ENCODE measurements at regions not wholly inside any gene's neighbourhood (a gene's known extent, or its start where the extent isn't known, plus 50 kb on each side); places are given as distances from the start of the nearest gene placed in this dataset.

DNA sequence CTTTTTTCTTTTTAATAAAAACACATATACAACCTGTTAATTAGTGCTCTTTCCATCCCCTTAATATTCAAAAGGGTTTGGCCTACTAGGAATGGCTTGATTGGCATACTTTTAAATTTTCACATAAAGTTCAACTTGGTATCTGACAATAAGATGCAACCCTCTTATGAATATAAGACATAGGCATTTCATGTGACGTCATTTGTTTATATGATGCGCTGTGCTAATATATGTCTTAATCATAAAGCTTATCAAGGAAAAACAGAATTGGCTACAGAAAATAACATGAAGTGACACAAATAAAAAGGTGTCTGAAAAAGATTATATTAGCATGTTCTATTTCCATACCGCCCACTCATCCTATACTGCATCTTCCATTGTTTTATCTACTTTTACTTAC is 1642.4 kb downstream of the EFNA5 start:
- no peak for TF ChIP-seq EP300 (IDR thresholded peaks at IDR 0.05)
- H3K27ac ChIP-seq = no peak overlapping the region
- H3K4me3 ChIP-seq = no peak overlapping the region
- H3K36me3 ChIP-seq = no peaks in the 10 kb centered on the region
- 63 to 66% methylated on average over 3 of the region's 3 CpGs for WGBS, 2 donors
- ATAC-seq (ENCODE audit: low FRiP score in 2 of 2) (no peak), DNase-seq (no peak)
- H3K27me3 ChIP-seq = no peaks in the 10 kb centered on the region
- no peaks in the 10 kb centered on the region for H3K4me1 ChIP-seq
- H3K9me3 ChIP-seq = no peaks in the 10 kb centered on the region

DNA sequence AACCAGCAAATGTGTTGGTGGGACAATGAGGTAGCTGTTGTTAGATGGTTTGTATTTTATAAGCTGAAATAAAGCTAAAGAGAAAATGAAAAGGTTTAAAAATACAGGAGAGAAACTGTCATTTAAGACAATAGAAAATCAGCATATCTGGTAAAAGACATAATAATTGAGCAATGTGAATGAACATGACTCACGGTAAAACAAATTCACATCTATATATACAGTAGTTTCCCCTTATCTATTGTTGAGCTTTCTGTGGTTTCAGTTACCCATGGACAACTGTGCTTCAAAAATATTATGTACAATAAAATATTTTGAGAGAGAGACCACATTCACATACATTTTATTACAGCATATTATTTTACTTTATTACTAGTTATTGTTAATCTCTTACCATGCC is 1649.8 kb downstream of the EFNA5 start:
- TF ChIP-seq EP300 (IDR thresholded peaks at IDR 0.05) (no peak), POLR2AphosphoS5 (IDR thresholded peaks at IDR 0.05) (no peak), POLR2A (IDR thresholded peaks at IDR 0.05) (no peak)
- TF ChIP-seq, protein P1, sequence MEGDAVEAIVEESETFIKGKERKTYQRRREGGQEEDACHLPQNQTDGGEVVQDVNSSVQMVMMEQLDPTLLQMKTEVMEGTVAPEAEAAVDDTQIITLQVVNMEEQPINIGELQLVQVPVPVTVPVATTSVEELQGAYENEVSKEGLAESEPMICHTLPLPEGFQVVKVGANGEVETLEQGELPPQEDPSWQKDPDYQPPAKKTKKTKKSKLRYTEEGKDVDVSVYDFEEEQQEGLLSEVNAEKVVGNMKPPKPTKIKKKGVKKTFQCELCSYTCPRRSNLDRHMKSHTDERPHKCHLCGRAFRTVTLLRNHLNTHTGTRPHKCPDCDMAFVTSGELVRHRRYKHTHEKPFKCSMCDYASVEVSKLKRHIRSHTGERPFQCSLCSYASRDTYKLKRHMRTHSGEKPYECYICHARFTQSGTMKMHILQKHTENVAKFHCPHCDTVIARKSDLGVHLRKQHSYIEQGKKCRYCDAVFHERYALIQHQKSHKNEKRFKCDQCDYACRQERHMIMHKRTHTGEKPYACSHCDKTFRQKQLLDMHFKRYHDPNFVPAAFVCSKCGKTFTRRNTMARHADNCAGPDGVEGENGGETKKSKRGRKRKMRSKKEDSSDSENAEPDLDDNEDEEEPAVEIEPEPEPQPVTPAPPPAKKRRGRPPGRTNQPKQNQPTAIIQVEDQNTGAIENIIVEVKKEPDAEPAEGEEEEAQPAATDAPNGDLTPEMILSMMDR (IDR thresholded peaks at IDR 0.05) = no peak
- no peak overlapping the region for H3K27ac ChIP-seq
- H3K9me3 ChIP-seq = no peaks in the 10 kb centered on the region
- no peaks in the 10 kb centered on the region for H3K36me3 ChIP-seq
- no peaks in the 10 kb centered on the region for H3K4me1 ChIP-seq
- ATAC-seq (ENCODE audit: low FRiP score in 2 of 2) (no peak), DNase-seq (no peak)
- 81 to 87% methylated on average over 1 of the region's 1 CpG for WGBS, 2 donors
- H3K27me3 ChIP-seq = no peaks in the 10 kb centered on the region
- no peak overlapping the region for H3K4me3 ChIP-seq

DNA sequence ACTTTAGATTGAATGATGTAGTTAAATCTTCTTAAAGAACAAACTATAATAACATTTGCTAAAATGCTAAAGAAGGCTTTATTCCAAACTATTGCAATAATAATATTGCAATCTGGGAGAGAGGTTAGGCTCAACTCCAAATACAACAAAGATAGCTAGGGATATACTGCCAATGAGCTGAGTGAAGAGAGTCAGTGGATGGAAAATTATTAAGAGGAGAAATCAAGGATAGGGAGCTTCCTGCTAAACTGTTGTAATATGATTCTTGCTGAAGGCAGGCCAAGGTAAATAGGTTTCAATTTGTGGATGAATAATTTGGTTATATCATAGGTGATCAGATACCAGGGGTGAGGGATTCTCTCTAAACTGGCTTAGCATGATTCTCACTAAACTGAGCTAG is 1651.5 kb downstream of the EFNA5 start:
- TF ChIP-seq POLR2AphosphoS5 (IDR thresholded peaks at IDR 0.05) (no peak), EP300 (IDR thresholded peaks at IDR 0.05) (no peak), POLR2A (IDR thresholded peaks at IDR 0.05) (no peak)
- TF ChIP-seq, protein P1 (IDR thresholded peaks at IDR 0.05) = no peak
- no peaks in the 10 kb centered on the region for H3K9me3 ChIP-seq
- DNase-seq (no peak), ATAC-seq (ENCODE audit: low FRiP score in 2 of 2) (no peak)
- no peak overlapping the region for H3K27ac ChIP-seq
- no peaks in the 10 kb centered on the region for H3K36me3 ChIP-seq
- no peaks in the 10 kb centered on the region for H3K27me3 ChIP-seq
- H3K4me3 ChIP-seq = no peak overlapping the region
- no peaks in the 10 kb centered on the region for H3K4me1 ChIP-seq

DNA sequence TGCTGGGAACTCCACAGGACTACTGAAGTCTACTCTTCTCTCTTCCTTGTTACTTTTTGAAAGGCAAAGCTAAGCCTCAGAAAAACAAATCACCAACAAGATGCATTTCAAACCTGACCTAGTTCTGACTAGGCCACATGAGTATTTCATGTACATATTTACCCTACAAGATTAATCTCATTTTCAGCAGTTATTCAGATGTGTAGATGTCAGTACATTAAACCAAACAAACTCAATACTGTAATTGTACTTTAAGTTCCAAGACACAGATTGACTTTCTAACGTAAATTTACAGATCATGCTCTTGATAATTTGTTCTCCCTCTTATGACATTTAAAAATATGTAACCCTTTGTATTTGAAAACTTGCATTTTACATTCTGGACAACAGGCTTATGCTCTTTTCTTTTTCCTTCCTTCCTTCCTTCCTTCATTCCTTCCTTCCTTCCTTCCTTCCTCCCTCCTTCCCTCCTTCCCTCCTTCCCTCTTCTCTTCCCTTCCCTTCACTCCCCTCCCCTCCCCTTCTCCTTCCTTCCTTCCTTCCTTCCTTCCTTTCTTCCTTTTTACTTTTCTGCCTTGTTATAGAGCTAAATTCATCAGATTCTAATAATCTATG is 1653.4 kb downstream of the EFNA5 start:
- H3K36me3 ChIP-seq = no peaks in the 10 kb centered on the region
- H3K27me3 ChIP-seq = no peaks in the 10 kb centered on the region
- ATAC-seq (ENCODE audit: low FRiP score in 2 of 2) (no peak), DNase-seq (no peak)
- no peaks in the 10 kb centered on the region for H3K4me1 ChIP-seq
- no peaks in the 10 kb centered on the region for H3K9me3 ChIP-seq
- H3K27ac ChIP-seq = no peak overlapping the region
- no peak overlapping the region for H3K4me3 ChIP-seq
- no peak for TF ChIP-seq EP300 (IDR thresholded peaks at IDR 0.05)
- TF ChIP-seq, protein P1 (IDR thresholded peaks at IDR 0.05) = no peak
- no peak for TF ChIP-seq POLR2AphosphoS5 (IDR thresholded peaks at IDR 0.05)
- no peak for TF ChIP-seq POLR2A (IDR thresholded peaks at IDR 0.05)
- 27 to 53% methylated on average over 1 of the region's 1 CpG for WGBS, 2 donors

DNA sequence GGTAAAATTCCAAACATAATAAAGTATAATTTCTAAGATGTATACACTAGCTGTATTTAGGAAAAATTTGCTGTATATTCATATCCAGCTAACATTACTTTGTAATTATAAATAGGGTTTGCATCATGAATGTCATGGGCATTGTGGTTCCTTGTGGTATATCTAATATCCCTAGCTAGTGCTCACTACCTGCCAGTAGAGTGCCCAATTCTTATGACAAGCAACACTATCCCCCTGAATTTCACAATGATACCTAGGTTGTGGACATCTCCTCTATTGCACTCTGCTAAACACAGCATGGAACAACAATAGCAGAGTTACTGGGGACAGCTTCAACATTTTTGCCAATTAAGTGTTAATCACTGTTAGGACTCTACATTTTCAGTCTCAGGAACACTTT is 1656.5 kb downstream of the EFNA5 start:
- TF ChIP-seq EP300 (IDR thresholded peaks at IDR 0.05) (no peak), POLR2A (IDR thresholded peaks at IDR 0.05) (no peak), POLR2AphosphoS5 (IDR thresholded peaks at IDR 0.05) (no peak)
- TF ChIP-seq, protein P1 (IDR thresholded peaks at IDR 0.05) = no peak
- H3K9me3 ChIP-seq = no peaks in the 10 kb centered on the region
- no peak for ATAC-seq (ENCODE audit: low FRiP score in 2 of 2)

More for the DNA sequence above, 1656.5 kb downstream of the EFNA5 start:
- Histone ChIP-seq H3K36me3 (no peaks in the 10 kb centered on the region), H3K4me3 (no peak overlapping the region), H3K4me1 (no peaks in the 10 kb centered on the region), H3K27me3 (no peaks in the 10 kb centered on the region), H3K27ac (no peak overlapping the region)
- DNase-seq = no peak
